Posterior cingulate gyrus (tissue), 11 donors: ENCODE measurements at regions not wholly inside any gene's neighbourhood (a gene's known extent, or its start where the extent isn't known, plus 50 kb on each side); places are given as distances from the start of the nearest gene placed in this dataset.
A peak's percentile ranks its signal among the peaks of the same experiment; 100 is the strongest.
"Not testable (repeated sequence)": the region's sequence is repeated elsewhere in the genome, so short reads cannot be mapped to it uniquely, and the experiment has no call there.

Source experiments
- DNase-seq, 10 donors: peaks; one replicate each; pipeline versions ENCODE4 v3.0.0 to v3.0.0-alpha.2; 2020 to 2021; ENCODE audit warnings: mixed read lengths in 3 of 10
- intact Hi-C: fragments of 100-400 bp; cut with DNase I; formaldehyde crosslinking; loops from one replicate; pipeline ENCODE4 v1.15.1; 2023

- DNase-seq, result peak in 2 of 10 donors; percentile 23 to 69
- intact Hi-C loops, result not testable (repeated sequence)
Observed at GRCh38 chr1:207196135-207196534, 92.1 kb downstream of the C4BPA start.

- DNase-seq, intact Hi-C loops: not testable (repeated sequence)
Observed at GRCh38 chr1:207201534-207201933, 97.5 kb downstream of the C4BPA start.

GRCh38 chr1:207202480-207202879 is 98.4 kb downstream of the C4BPA start:
- intact Hi-C loops, result no loop called here

GRCh38 chr1:207203541-207203940 is 99.5 kb downstream of the C4BPA start:
- intact Hi-C loops, result no loop called here
- DNase-seq, result no peak

More at GRCh38 chr1:207202480-207202879, 98.4 kb downstream of the C4BPA start:
- no peak for DNase-seq

- DNase-seq, result no peak
- intact Hi-C loops, result no loop called here
Observed at GRCh38 chr1:207205614-207206061, 101.6 kb downstream of the C4BPA start.

- DNase-seq, intact Hi-C loops: not testable (repeated sequence)
Observed at GRCh38 chr1:207208691-207209090, 104.7 kb downstream of the C4BPA start.

- intact Hi-C loops, result no loop called here
- DNase-seq, result no peak
Observed at GRCh38 chr1:207214453-207214852, 107.0 kb upstream of the CD55 start.

GRCh38 chr1:207217778-207218511 is 103.5 kb upstream of the CD55 start:
- DNase-seq, result no peak
- intact Hi-C loops, result no loop called here

GRCh38 chr1:207218512-207219362 is 102.7 kb upstream of the CD55 start:
- intact Hi-C loops, result no loop called here
- DNase-seq, result no peak

GRCh38 chr1:207219979-207220889 is 101.2 kb upstream of the CD55 start:
- peak in 1 of 10 donors; percentile 54 for DNase-seq
- intact Hi-C loops, result no loop called here

GRCh38 chr1:207221934-207222351 is 99.5 kb upstream of the CD55 start:
- intact Hi-C loops, result no loop called here
- DNase-seq, result no peak

GRCh38 chr1:207223162-207223561 is 98.3 kb upstream of the CD55 start:
- intact Hi-C loops, result no loop called here
- no peak for DNase-seq

GRCh38 chr1:207224666-207225065 is 96.8 kb upstream of the CD55 start:
- intact Hi-C loops, result no loop called here
- DNase-seq, result no peak

- DNase-seq, result no peak
- intact Hi-C loops, result no loop called here
Observed at GRCh38 chr1:207227131-207227630, 94.3 kb upstream of the CD55 start.

GRCh38 chr1:207228987-207229386 is 92.5 kb upstream of the CD55 start:
- DNase-seq, result no peak
- intact Hi-C loops, result no loop called here

- intact Hi-C loops, result no loop called here
Observed at GRCh38 chr1:207230441-207230840, 91.0 kb upstream of the CD55 start.

GRCh38 chr1:207234690-207235089 is 86.8 kb upstream of the CD55 start:
- intact Hi-C loops, result no loop called here
- no peak for DNase-seq

More at GRCh38 chr1:207230441-207230840, 91.0 kb upstream of the CD55 start:
- no peak for DNase-seq

GRCh38 chr1:207239874-207240273 is 81.6 kb upstream of the CD55 start:
- intact Hi-C loops, result no loop called here
- DNase-seq, result no peak

GRCh38 chr1:207240325-207241101 is 81.0 kb upstream of the CD55 start:
- intact Hi-C loops, result no loop called here
- no peak for DNase-seq
